Neural crest cell (in vitro differentiated cells): ENCODE measurements at regions not wholly inside any gene's neighbourhood (a gene's known extent, or its start where the extent isn't known, plus 50 kb on each side); places are given as distances from the start of the nearest gene placed in this dataset.

ENCODE experiments used
- DNase-seq: peaks from one replicate; pipeline ENCODE4 v3.0.0; 2021; ENCODE audit warnings: low read depth, mixed read lengths, low spot score
- H3K27ac Mint-ChIP-seq: one replicate; pipeline ENCODE4 v1.8.0; 2021; ENCODE audit warnings: mild to moderate bottlenecking, mixed read lengths; ENCODE audit not compliant: unreplicated experiment
- H3K27me3 Mint-ChIP-seq: 2 replicates; pipeline ENCODE4 v1.8.0; 2021; ENCODE audit warnings: low read depth, mild to moderate bottlenecking, mixed read lengths
- H3K36me3 Mint-ChIP-seq: 2 replicates; pipeline ENCODE4 v1.8.0; 2021; ENCODE audit warnings: low read depth, mild to moderate bottlenecking, mixed read lengths
- H3K4me1 Mint-ChIP-seq: 2 replicates; pipeline ENCODE4 v1.8.0; 2021; ENCODE audit warnings: mixed read lengths
- H3K4me3 Mint-ChIP-seq: one replicate; pipeline ENCODE4 v1.8.0; 2021; ENCODE audit warnings: mild to moderate bottlenecking, mixed read lengths
- H3K9me3 Mint-ChIP-seq: 2 replicates; pipeline ENCODE4 v1.8.0; 2021; ENCODE audit warnings: mixed read lengths
- TF ChIP-seq, protein P1 (sequence below): fragments of 200-600 bp; sonication (generic); conservative IDR thresholded peaks from 2 replicates; pipeline ENCODE4 v1.5.0; 2021; ENCODE audit warnings: antibody characterized with exemption, mild to moderate bottlenecking

DNA sequence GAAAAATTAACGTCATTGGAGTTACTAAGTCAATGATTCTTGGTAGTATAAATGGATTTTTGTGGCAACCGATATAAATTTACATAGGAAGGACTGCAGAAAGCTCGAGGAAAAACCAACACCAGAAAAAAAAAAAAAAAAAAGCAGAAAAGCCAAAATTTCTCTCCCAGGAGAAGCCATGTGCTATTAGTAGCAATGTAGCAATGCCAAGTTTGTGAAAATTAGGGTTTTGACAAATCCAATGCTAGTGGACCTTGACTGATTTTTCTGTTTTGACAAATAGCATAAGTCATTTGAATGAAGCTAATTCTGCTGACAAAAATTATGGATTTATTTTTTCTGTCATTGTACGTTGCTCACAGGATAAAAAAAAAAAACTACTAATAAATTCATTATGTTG is 1561.9 kb downstream of the MRPL39 start:
- H3K27me3 Mint-ChIP-seq = no peaks in the 10 kb centered on the region
- H3K27ac Mint-ChIP-seq = no peak overlapping the region
- no peaks in the 10 kb centered on the region for H3K36me3 Mint-ChIP-seq
- no peak for DNase-seq
- TF ChIP-seq, protein P1, sequence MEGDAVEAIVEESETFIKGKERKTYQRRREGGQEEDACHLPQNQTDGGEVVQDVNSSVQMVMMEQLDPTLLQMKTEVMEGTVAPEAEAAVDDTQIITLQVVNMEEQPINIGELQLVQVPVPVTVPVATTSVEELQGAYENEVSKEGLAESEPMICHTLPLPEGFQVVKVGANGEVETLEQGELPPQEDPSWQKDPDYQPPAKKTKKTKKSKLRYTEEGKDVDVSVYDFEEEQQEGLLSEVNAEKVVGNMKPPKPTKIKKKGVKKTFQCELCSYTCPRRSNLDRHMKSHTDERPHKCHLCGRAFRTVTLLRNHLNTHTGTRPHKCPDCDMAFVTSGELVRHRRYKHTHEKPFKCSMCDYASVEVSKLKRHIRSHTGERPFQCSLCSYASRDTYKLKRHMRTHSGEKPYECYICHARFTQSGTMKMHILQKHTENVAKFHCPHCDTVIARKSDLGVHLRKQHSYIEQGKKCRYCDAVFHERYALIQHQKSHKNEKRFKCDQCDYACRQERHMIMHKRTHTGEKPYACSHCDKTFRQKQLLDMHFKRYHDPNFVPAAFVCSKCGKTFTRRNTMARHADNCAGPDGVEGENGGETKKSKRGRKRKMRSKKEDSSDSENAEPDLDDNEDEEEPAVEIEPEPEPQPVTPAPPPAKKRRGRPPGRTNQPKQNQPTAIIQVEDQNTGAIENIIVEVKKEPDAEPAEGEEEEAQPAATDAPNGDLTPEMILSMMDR = no peak
- peaks cover 11% of the 10 kb centered on the region for H3K9me3 Mint-ChIP-seq
- no peaks in the 10 kb centered on the region for H3K4me1 Mint-ChIP-seq
- H3K4me3 Mint-ChIP-seq = no peak overlapping the region

DNA sequence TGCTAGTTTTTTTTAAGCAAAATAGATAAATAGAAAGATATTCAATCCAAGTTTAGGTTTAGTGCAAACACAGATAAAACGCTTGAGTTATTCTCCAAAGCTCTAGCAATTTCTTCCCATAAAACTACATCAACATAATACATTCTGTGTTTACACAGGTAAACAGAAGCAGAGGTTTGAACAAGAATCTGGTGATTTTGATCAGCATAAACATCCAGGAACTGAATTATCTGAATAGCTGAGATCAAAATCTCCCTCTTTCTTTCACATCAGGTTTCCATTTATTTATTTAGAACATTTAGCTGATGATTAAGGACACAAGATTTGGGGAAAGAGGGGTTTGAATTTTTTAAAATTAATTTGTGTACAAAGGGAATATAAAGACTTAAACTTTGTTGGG is 1564.6 kb downstream of the MRPL39 start:
- no peak overlapping the region for H3K4me3 Mint-ChIP-seq
- no peak for DNase-seq
- H3K36me3 Mint-ChIP-seq = no peaks in the 10 kb centered on the region
- no peaks in the 10 kb centered on the region for H3K4me1 Mint-ChIP-seq
- TF ChIP-seq, protein P1 = no peak
- peaks cover 12% of the 10 kb centered on the region for H3K9me3 Mint-ChIP-seq
- H3K27me3 Mint-ChIP-seq = no peaks in the 10 kb centered on the region
- H3K27ac Mint-ChIP-seq = no peak overlapping the region

DNA sequence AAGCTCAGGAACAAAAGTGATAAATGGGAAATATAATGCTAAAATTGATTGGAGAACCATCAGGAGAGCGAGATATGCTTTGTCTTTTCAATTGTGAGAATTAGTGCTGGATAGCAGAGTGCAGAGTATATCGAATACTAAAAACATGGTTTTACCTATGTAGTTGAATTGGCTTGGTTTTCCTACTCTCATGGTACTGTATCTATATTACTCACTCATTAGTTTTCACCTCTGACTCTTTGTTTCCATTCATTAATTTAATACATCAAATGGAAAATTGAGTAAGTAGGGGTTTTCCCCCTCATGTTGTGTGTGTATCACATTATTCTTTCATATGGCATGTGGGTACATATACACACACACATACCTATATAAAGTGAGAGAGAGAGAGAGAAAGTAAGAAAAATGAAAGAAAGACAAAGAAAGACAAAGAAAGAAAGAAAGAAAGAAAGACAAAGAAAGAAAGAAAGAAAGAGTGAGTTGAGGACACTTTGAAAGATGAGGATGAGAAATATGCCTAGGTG is 1574.5 kb downstream of the MRPL39 start:
- no peak overlapping the region for H3K4me3 Mint-ChIP-seq
- H3K4me1 Mint-ChIP-seq = no peaks in the 10 kb centered on the region
- peaks cover 12% of the 10 kb centered on the region for H3K9me3 Mint-ChIP-seq
- H3K27ac Mint-ChIP-seq = no peak overlapping the region
- DNase-seq = no peak
- no peaks in the 10 kb centered on the region for H3K27me3 Mint-ChIP-seq
- H3K36me3 Mint-ChIP-seq = peaks cover 3% of the 10 kb centered on the region
- TF ChIP-seq, protein P1 = no peak

DNA sequence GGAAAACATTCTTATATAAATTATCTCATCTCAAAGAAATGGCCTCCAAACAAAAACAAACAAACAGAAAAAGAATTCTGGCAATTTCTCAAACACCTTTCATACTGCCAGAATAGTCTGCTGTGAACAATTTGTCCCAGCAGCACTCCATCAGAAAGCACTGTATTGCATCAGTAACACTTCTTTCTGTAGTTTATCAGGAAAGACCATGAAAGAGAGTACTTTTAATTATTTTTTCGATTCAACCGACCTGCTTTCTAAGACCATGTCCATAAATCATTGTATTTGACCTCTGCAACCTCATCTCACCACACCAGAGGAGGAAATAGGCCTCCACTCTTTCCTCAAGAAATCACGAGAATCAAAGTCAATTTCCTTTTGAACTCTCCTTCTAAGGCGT is 1579.9 kb downstream of the MRPL39 start:
- TF ChIP-seq, protein P1 = no peak
- H3K4me1 Mint-ChIP-seq = no peaks in the 10 kb centered on the region
- no peaks in the 10 kb centered on the region for H3K27me3 Mint-ChIP-seq
- peaks cover 6% of the 10 kb centered on the region for H3K9me3 Mint-ChIP-seq
- H3K4me3 Mint-ChIP-seq = no peak overlapping the region
- H3K36me3 Mint-ChIP-seq = peaks cover 3% of the 10 kb centered on the region
- no peak overlapping the region for H3K27ac Mint-ChIP-seq
- DNase-seq = no peak

DNA sequence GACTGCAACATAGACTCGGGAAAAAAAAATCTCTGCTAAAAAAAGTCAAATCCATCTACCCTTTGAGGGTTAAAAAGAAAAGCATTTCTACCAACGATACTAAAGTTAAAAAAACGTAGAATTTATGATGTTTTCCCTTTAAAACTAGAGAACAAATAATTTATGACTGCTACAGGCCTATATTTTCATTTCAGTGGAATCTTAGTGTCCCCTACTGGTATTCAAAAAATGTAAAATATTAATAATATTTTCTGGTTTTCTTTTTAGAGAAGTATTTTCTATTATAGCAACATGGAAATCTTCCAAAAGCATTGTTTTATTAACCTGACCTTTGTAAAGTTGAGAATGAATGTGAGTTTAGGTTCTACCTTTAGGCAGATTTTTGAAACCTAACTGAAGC is 1582.2 kb downstream of the MRPL39 start:
- H3K4me1 Mint-ChIP-seq = no peaks in the 10 kb centered on the region
- H3K27me3 Mint-ChIP-seq = no peaks in the 10 kb centered on the region
- H3K27ac Mint-ChIP-seq = no peak overlapping the region
- H3K9me3 Mint-ChIP-seq = peaks cover 5% of the 10 kb centered on the region
- H3K36me3 Mint-ChIP-seq = no peaks in the 10 kb centered on the region
- no peak overlapping the region for H3K4me3 Mint-ChIP-seq
- TF ChIP-seq, protein P1 = no peak
- no peak for DNase-seq

DNA sequence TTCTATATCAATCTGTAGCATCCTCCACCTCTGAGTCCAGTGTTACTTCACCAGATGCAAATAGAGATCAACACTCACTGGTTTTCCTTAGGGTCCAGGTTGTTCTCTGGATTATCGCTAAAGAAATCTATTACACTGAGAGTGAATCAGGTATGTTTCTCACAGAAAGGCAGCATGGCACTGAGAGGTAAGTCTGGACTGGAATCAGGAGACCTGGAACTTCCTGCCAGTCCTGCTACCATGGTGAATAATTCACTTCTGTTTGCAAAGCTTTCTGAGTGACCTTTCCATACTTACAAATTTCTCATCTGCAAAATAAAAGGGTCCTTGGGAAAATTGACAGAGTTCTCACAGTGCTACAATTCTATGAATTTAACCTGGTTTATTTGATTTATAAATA is 1583.3 kb downstream of the MRPL39 start:
- Mint-ChIP-seq H3K36me3 (no peaks in the 10 kb centered on the region), H3K4me3 (no peak overlapping the region), H3K27ac (no peak overlapping the region), H3K27me3 (no peaks in the 10 kb centered on the region), H3K9me3 (peaks cover 11% of the 10 kb centered on the region), H3K4me1 (no peaks in the 10 kb centered on the region)
- DNase-seq = no peak
- TF ChIP-seq, protein P1 = no peak
